ENCODE measurements at regions not wholly inside any gene's neighbourhood (a gene's known extent, or its start where the extent isn't known, plus 50 kb on each side); places are given as distances from the start of the nearest gene placed in this dataset.
A peak's percentile ranks its signal among the peaks of the same experiment; 100 is the strongest.

DNA sequence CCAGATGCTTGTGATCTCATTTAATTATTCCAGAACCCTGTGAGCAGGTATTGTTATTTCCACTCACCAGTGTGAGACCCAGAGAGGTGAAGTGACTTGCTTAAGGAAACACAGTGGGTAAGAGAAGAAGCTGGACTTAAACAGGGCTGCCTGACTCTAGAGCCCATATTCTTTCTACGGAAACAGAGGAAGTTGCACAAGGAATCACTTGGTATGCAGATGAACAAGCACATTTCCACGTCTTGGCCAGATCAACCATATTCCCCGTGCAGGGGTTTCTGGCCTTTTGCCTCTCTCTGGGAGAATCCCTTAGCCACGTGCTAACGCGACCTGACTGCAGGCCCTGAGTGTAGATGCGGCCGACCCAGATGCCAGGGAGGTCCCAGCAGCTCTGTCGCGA is 195.5 kb upstream of the ATP6AP2 start:
- Histone ChIP-seq H3K4me3 (replicated peaks; ENCODE audit: insufficient read depth, low read length) (no peak overlapping the region), H3K27me3 (ENCODE audit: insufficient read depth, poor library complexity, severe bottlenecking) (no peaks in the 10 kb centered on the region), H3K27ac (replicated peaks) (peak overlapping the region; percentile 61)
- peak in 1 of 2 experiments; percentile 42 for DNase-seq (ENCODE audit: low read depth in 1 of 2, low spot score in 1 of 2)
- TF ChIP-seq, protein P1, sequence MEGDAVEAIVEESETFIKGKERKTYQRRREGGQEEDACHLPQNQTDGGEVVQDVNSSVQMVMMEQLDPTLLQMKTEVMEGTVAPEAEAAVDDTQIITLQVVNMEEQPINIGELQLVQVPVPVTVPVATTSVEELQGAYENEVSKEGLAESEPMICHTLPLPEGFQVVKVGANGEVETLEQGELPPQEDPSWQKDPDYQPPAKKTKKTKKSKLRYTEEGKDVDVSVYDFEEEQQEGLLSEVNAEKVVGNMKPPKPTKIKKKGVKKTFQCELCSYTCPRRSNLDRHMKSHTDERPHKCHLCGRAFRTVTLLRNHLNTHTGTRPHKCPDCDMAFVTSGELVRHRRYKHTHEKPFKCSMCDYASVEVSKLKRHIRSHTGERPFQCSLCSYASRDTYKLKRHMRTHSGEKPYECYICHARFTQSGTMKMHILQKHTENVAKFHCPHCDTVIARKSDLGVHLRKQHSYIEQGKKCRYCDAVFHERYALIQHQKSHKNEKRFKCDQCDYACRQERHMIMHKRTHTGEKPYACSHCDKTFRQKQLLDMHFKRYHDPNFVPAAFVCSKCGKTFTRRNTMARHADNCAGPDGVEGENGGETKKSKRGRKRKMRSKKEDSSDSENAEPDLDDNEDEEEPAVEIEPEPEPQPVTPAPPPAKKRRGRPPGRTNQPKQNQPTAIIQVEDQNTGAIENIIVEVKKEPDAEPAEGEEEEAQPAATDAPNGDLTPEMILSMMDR (IDR thresholded peaks at IDR 0.05; ENCODE audit: insufficient read depth, low read length) = no peak
- TF ChIP-seq GABPA (IDR thresholded peaks at IDR 0.05; ENCODE audit: low read depth) (no peak), POLR2AphosphoS5 (IDR thresholded peaks at IDR 0.05; ENCODE audit: low read depth) (no peak)

DNA sequence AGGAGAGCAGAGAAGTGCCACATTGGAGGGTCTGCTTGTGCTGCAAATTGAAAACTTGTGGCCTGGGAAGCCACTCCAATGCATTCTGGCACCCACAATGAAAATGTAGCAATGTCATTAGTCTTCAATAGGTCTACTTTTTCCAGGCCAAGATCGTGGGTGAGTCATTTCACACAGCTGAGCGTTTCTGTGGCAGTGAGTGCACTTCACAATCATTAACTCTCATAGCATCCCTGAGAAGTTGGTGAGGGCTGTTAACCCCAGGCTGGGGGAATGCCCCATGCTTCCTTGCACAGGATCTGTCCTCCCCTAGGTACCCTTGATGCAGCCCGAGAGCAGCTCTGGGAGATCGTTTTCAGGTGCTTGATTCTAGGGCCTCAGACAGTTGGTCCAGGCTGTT is 196.8 kb upstream of the ATP6AP2 start:
- no peak overlapping the region for H3K4me3 ChIP-seq (replicated peaks; ENCODE audit: insufficient read depth, low read length)
- H3K27ac ChIP-seq (replicated peaks) = no peak overlapping the region
- no peak for DNase-seq (ENCODE audit: low read depth in 1 of 2, low spot score in 1 of 2)
- H3K27me3 ChIP-seq (ENCODE audit: insufficient read depth, poor library complexity, severe bottlenecking) = no peaks in the 10 kb centered on the region
- no peak for TF ChIP-seq SPI1 (IDR thresholded peaks at IDR 0.05; ENCODE audit: borderline replicate concordance, low read depth)
- TF ChIP-seq, protein P2, sequence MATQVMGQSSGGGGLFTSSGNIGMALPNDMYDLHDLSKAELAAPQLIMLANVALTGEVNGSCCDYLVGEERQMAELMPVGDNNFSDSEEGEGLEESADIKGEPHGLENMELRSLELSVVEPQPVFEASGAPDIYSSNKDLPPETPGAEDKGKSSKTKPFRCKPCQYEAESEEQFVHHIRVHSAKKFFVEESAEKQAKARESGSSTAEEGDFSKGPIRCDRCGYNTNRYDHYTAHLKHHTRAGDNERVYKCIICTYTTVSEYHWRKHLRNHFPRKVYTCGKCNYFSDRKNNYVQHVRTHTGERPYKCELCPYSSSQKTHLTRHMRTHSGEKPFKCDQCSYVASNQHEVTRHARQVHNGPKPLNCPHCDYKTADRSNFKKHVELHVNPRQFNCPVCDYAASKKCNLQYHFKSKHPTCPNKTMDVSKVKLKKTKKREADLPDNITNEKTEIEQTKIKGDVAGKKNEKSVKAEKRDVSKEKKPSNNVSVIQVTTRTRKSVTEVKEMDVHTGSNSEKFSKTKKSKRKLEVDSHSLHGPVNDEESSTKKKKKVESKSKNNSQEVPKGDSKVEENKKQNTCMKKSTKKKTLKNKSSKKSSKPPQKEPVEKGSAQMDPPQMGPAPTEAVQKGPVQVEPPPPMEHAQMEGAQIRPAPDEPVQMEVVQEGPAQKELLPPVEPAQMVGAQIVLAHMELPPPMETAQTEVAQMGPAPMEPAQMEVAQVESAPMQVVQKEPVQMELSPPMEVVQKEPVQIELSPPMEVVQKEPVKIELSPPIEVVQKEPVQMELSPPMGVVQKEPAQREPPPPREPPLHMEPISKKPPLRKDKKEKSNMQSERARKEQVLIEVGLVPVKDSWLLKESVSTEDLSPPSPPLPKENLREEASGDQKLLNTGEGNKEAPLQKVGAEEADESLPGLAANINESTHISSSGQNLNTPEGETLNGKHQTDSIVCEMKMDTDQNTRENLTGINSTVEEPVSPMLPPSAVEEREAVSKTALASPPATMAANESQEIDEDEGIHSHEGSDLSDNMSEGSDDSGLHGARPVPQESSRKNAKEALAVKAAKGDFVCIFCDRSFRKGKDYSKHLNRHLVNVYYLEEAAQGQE (IDR thresholded peaks at IDR 0.05; ENCODE audit: insufficient replicate concordance, low read depth) = no peak
- TF ChIP-seq POLR2AphosphoS5 (IDR thresholded peaks at IDR 0.05; ENCODE audit: low read depth) = no peak
- TF ChIP-seq, protein P1 (IDR thresholded peaks at IDR 0.05; ENCODE audit: insufficient read depth, low read length) = no peak

DNA sequence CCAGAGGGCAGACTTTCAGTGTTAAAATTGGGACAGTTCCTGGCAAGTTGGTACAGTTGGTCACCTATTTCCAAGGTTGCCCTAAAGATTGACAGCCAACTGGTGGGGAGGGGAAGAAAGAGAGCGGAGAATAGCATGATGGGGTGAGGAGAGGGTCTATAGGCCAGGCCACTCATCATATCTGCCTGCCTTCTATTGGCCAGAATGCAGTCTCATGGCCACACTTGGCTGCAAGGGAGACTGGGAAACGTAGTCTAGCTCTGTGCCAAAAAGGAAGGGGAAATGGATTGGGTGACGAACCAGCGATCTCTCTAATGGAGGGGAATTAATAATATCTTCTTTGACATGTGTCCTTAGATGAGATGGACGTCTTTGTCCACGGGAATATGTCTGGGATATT is 197.4 kb upstream of the ATP6AP2 start:
- Histone ChIP-seq H3K4me3 (replicated peaks; ENCODE audit: insufficient read depth, low read length) (no peak overlapping the region), H3K27me3 (ENCODE audit: insufficient read depth, poor library complexity, severe bottlenecking) (no peaks in the 10 kb centered on the region), H3K27ac (replicated peaks) (no peak overlapping the region)
- TF ChIP-seq, protein P2 (IDR thresholded peaks at IDR 0.05; ENCODE audit: insufficient replicate concordance, low read depth) = no peak
- no peak for TF ChIP-seq POLR2AphosphoS5 (IDR thresholded peaks at IDR 0.05; ENCODE audit: low read depth)
- TF ChIP-seq GABPA (IDR thresholded peaks at IDR 0.05; ENCODE audit: low read depth) = no peak
- DNase-seq (ENCODE audit: low read depth in 1 of 2, low spot score in 1 of 2) = no peak

DNA sequence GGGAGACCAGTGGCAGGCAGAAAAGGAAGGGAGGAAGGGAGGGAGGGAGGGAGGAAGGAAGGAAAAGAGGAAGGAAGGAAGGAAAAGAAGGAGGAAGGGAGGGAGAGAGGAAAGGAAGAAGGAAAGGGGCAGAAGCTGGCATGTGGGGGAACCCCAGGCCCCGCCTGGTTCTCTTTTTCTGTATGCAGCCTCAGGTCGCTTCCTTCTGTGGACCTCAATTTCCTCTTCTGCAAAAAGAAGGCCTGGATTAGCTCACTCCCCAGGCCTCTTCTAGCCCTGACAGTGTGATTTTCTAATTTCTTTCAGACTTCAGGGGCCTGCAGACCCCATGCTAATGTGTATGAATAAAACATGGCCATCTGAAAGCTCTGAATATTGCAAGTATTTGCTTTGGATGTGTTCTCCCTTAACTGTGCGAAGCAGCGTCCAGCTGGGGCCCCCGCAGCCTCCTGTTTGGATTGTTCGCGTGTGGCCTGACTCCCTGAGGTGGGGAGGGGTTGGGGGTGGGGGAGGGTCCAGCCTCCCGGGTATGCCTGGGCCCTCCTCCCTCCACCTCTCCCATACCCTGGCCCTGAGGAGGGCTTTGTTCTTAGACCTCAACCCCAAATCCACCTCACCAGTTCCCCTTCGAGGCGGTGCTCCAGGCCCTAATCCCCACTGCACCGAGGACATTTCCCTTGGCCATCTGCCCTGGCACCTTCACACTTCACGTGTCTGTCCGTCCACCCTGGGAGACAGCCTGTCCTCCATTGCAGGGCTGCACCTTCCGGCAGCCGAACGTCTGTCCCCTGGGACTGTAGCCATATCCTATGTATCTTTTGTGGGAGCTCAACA is 199.9 kb upstream of the ATP6AP2 start:
- peak overlapping the region; percentile 57 for H3K27ac ChIP-seq (replicated peaks)
- H3K4me3 ChIP-seq (replicated peaks; ENCODE audit: insufficient read depth, low read length) = no peak overlapping the region
- DNase-seq (ENCODE audit: low read depth in 1 of 2, low spot score in 1 of 2) = peak in 1 of 2 experiments; percentile 71
- no peaks in the 10 kb centered on the region for H3K27me3 ChIP-seq (ENCODE audit: insufficient read depth, poor library complexity, severe bottlenecking)
- TF ChIP-seq GABPA (IDR thresholded peaks at IDR 0.05; ENCODE audit: low read depth) (no peak), SPI1 (IDR thresholded peaks at IDR 0.05; ENCODE audit: borderline replicate concordance, low read depth) (peak; percentile 59; the same call in 1 of the 2 replicates)

DNA sequence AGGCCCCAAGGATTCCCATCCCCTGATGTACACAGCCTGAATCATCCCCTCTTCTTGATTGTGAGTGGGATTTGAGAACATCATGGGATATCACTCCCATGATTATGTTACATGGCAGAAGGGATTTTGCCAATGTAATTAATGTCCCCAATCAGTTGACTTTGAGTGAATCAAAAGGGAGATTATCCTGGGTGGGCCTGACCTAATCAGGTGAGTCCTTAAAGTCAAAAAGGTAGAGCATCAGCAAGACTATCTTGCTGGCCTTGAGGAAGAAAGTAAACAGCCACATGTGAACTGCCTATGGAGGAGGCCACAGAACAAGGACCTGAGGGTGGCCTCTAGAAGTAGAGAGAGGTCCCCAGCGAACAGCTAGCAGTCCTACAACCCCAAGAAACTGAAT is 203.1 kb upstream of the ATP6AP2 start:
- TF ChIP-seq SPI1 (IDR thresholded peaks at IDR 0.05; ENCODE audit: borderline replicate concordance, low read depth) = no peak
- TF ChIP-seq, protein P1 (IDR thresholded peaks at IDR 0.05; ENCODE audit: insufficient read depth, low read length) = no peak
- no peak for TF ChIP-seq POLR2AphosphoS5 (IDR thresholded peaks at IDR 0.05; ENCODE audit: low read depth)
- TF ChIP-seq GABPA (IDR thresholded peaks at IDR 0.05; ENCODE audit: low read depth) = no peak
- TF ChIP-seq, protein P2 (IDR thresholded peaks at IDR 0.05; ENCODE audit: insufficient replicate concordance, low read depth) = no peak
- Histone ChIP-seq H3K27ac (replicated peaks) (no peak overlapping the region), H3K4me3 (replicated peaks; ENCODE audit: insufficient read depth, low read length) (no peak overlapping the region), H3K27me3 (ENCODE audit: insufficient read depth, poor library complexity, severe bottlenecking) (no peaks in the 10 kb centered on the region)
- no peak for DNase-seq (ENCODE audit: low read depth in 1 of 2, low spot score in 1 of 2)
